ENCODE measurements at regions not wholly inside any gene's neighbourhood (a gene's known extent, or its start where the extent isn't known, plus 50 kb on each side); places are given as distances from the start of the nearest gene placed in this dataset.

GRCh38 chr5:10910261-10910660, 149.2 kb upstream of the DAP start:
- no peak overlapping the region for H3K4me2 ChIP-seq (ENCODE audit: low read length)
- H3K79me2 ChIP-seq (ENCODE audit: control insufficient read depth, low read length) = no peaks in the 10 kb centered on the region
- TF ChIP-seq CTCF (IDR thresholded peaks at IDR 0.05; ENCODE audit: low read depth, low read length, poor library complexity, severe bottlenecking) = no peak
- no peak for TF ChIP-seq EZH2phosphoT487 (IDR thresholded peaks at IDR 0.05; ENCODE audit: borderline replicate concordance, low read length)
- no peaks in the 10 kb centered on the region for H3K36me3 ChIP-seq (ENCODE audit: control insufficient read depth, low read length)
- no peaks in the 10 kb centered on the region for H3K4me1 ChIP-seq (ENCODE audit: control insufficient read depth, low read length)
- H3K27ac ChIP-seq (ENCODE audit: low read depth, low read length) = no peak overlapping the region
- H3K27me3 ChIP-seq (ENCODE audit: control insufficient read depth, low read length) = peaks cover 3% of the 10 kb centered on the region; the same call in 1 of the 2 replicates
- no peak overlapping the region for H3K4me3 ChIP-seq (ENCODE audit: low read length)
- H3K9me2 ChIP-seq (replicated peaks; ENCODE audit: control insufficient read depth, low read length) = no peaks in the 10 kb centered on the region
- H3F3A ChIP-seq (ENCODE audit: control insufficient read depth, insufficient read depth) = no peaks in the 10 kb centered on the region
- H3K9me3 ChIP-seq (ENCODE audit: control insufficient read depth, insufficient read depth, low read length) = no peaks in the 10 kb centered on the region
- no peaks in the 10 kb centered on the region for H4K20me1 ChIP-seq (ENCODE audit: control insufficient read depth, insufficient read depth, low read depth, low read length)

GRCh38 chr5:10904862-10905432, 143.9 kb upstream of the DAP start:
- Histone ChIP-seq H3K27ac (ENCODE audit: low read depth, low read length) (no peak overlapping the region), H3K4me3 (ENCODE audit: low read length) (no peak overlapping the region)

GRCh38 chr5:10903786-10904560, 142.9 kb upstream of the DAP start:
- H4K20me1 ChIP-seq (ENCODE audit: control insufficient read depth, insufficient read depth, low read depth, low read length) = no peaks in the 10 kb centered on the region
- H3K4me2 ChIP-seq (ENCODE audit: low read length) = no peak overlapping the region
- no peaks in the 10 kb centered on the region for H3F3A ChIP-seq (ENCODE audit: control insufficient read depth, insufficient read depth)
- no peaks in the 10 kb centered on the region for H3K36me3 ChIP-seq (ENCODE audit: control insufficient read depth, low read length)
- H3K79me2 ChIP-seq (ENCODE audit: control insufficient read depth, low read length) = no peaks in the 10 kb centered on the region
- no peaks in the 10 kb centered on the region for H3K9me2 ChIP-seq (replicated peaks; ENCODE audit: control insufficient read depth, low read length)
- no peaks in the 10 kb centered on the region for H3K4me1 ChIP-seq (ENCODE audit: control insufficient read depth, low read length)
- H3K27me3 ChIP-seq (ENCODE audit: control insufficient read depth, low read length) = peaks cover 7% of the 10 kb centered on the region
- no peak for TF ChIP-seq CTCF (IDR thresholded peaks at IDR 0.05; ENCODE audit: low read depth, low read length, poor library complexity, severe bottlenecking)
- TF ChIP-seq EZH2phosphoT487 (IDR thresholded peaks at IDR 0.05; ENCODE audit: borderline replicate concordance, low read length) = no peak
- H3K27ac ChIP-seq (ENCODE audit: low read depth, low read length) = no peak overlapping the region
- no peaks in the 10 kb centered on the region for H3K9me3 ChIP-seq (ENCODE audit: control insufficient read depth, insufficient read depth, low read length)
- H3K4me3 ChIP-seq (ENCODE audit: low read length) = no peak overlapping the region

More at GRCh38 chr5:10904862-10905432, 143.9 kb upstream of the DAP start:
- H3K27me3 ChIP-seq (ENCODE audit: control insufficient read depth, low read length) = peaks cover 7% of the 10 kb centered on the region
- H3K9me2 ChIP-seq (replicated peaks; ENCODE audit: control insufficient read depth, low read length) = no peaks in the 10 kb centered on the region
- no peaks in the 10 kb centered on the region for H3K79me2 ChIP-seq (ENCODE audit: control insufficient read depth, low read length)
- H3K4me1 ChIP-seq (ENCODE audit: control insufficient read depth, low read length) = no peaks in the 10 kb centered on the region
- no peak overlapping the region for H3K4me2 ChIP-seq (ENCODE audit: low read length)
- no peaks in the 10 kb centered on the region for H3K9me3 ChIP-seq (ENCODE audit: control insufficient read depth, insufficient read depth, low read length)
- no peaks in the 10 kb centered on the region for H3F3A ChIP-seq (ENCODE audit: control insufficient read depth, insufficient read depth)
- TF ChIP-seq CTCF (IDR thresholded peaks at IDR 0.05; ENCODE audit: low read depth, low read length, poor library complexity, severe bottlenecking) = no peak
- H3K36me3 ChIP-seq (ENCODE audit: control insufficient read depth, low read length) = no peaks in the 10 kb centered on the region
- no peaks in the 10 kb centered on the region for H4K20me1 ChIP-seq (ENCODE audit: control insufficient read depth, insufficient read depth, low read depth, low read length)
